ENCODE measurements at regions not wholly inside any gene's neighbourhood (a gene's known extent, or its start where the extent isn't known, plus 50 kb on each side); places are given as distances from the start of the nearest gene placed in this dataset.

DNA sequence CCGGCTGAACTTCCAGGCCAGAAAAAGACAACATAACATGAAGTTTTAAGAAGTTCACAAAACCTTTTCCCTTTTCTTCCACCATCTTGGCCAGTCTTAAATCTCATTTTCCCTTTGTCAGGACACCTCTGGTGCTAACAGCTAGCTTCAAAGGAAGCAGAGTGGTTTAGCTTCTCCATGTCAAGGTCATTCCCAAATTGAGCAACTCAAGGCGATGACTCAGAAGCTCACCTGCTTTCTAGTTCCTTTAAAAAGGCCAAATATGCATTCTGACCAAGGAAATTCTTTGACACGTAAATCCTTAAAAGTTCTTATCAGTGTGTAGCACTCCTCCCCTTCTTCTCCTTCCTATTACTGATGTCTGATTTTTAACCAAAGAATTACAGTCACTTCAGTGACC lies 69.6 kb upstream of the VGLL2 start:
- ChIA-PET CTCF (ENCODE audit: low intra/inter-chr PET ratio, low total read pairs) (no interaction called here), POLR2A (no interaction called here)
- WGBS (ENCODE audit: low lambda C conversion rate): 37% methylated on average over 3 of the region's 3 CpGs
- Histone ChIP-seq H4K20me1 (ENCODE audit: insufficient read depth, low read length) (no peaks in the 10 kb centered on the region), H3K36me3 (replicated peaks in 1 of 2; ENCODE audit: control insufficient read depth in 1 of 2, insufficient read depth in 2 of 2, low read length in 2 of 2) (no peaks in the 10 kb centered on the region), H3K4me2 (ENCODE audit: low read depth, low read length) (no peak overlapping the region), H3K4me3 (replicated peaks in 1 of 3; ENCODE audit: insufficient read depth in 1 of 3, low read depth in 2 of 3, low read length in 3 of 3) (no peak overlapping the region), H3K79me2 (ENCODE audit: insufficient read depth, low read length) (no peaks in the 10 kb centered on the region), H3K27me3 (ENCODE audit: control insufficient read depth in 1 of 2, insufficient read depth in 2 of 2, low read length in 2 of 2) (no peaks in the 10 kb centered on the region), H3K27ac (ENCODE audit: extremely low read length, insufficient read depth, low read length) (no peak overlapping the region), H3K9ac (ENCODE audit: insufficient read depth, low read depth, low read length) (no peak overlapping the region), H3K9me3 (ENCODE audit: low read length) (no peaks in the 10 kb centered on the region), H3K4me1 (ENCODE audit: insufficient read depth, low read length) (no peaks in the 10 kb centered on the region), H2AFZ (ENCODE audit: low read length) (no peak overlapping the region)
- BruUV-seq (replicated peaks): no TSS peak
- in situ Hi-C loops (cut with HindIII; ENCODE audit: extremely low pct_ligation_motif_present, low pct_unique_long_range_greater_than_20kb) (loop anchor here (10.0 kb wide), 1 partner anchor 321 kb away; the partner anchor contains the start of gene RFX6), intact Hi-C loops (cut with micrococcal nuclease; ENCODE audit: unreplicated experiment) (no loop called here)
- TF ChIP-seq ZFAT (CRISPR knock-in tag; conservative IDR thresholded peaks at IDR 0.05) (no peak), MED13 (CRISPR knock-in tag; IDR thresholded peaks at IDR 0.05) (no peak), FOSL2 (CRISPR knock-in tag; IDR thresholded peaks at IDR 0.05) (peak; percentile 71), IKZF1 (IDR thresholded peaks at IDR 0.05) (no peak)
- TF ChIP-seq, protein P1, sequence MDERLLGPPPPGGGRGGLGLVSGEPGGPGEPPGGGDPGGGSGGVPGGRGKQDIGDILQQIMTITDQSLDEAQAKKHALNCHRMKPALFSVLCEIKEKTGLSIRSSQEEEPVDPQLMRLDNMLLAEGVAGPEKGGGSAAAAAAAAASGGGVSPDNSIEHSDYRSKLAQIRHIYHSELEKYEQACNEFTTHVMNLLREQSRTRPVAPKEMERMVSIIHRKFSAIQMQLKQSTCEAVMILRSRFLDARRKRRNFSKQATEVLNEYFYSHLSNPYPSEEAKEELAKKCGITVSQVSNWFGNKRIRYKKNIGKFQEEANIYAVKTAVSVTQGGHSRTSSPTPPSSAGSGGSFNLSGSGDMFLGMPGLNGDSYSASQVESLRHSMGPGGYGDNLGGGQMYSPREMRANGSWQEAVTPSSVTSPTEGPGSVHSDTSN (CRISPR knock-in tag; IDR thresholded peaks at IDR 0.05): no peak
- no peak for FAIRE-seq
- no peak for ATAC-seq
- no peak for DNase-seq (ENCODE audit: low spot score)

GRCh38 chr6:117200067-117200466 lies 65.3 kb upstream of the VGLL2 start:
- no peak for DNase-seq (ENCODE audit: low spot score)
- 26% methylated on average over 2 of the region's 2 CpGs for WGBS (ENCODE audit: low lambda C conversion rate)
- BruUV-seq (replicated peaks): no TSS peak
- Histone ChIP-seq H3K4me1 (ENCODE audit: insufficient read depth, low read length) (no peaks in the 10 kb centered on the region), H3K4me3 (replicated peaks in 1 of 3; ENCODE audit: insufficient read depth in 1 of 3, low read depth in 2 of 3, low read length in 3 of 3) (no peak overlapping the region), H3K4me2 (ENCODE audit: low read depth, low read length) (no peak overlapping the region), H4K20me1 (ENCODE audit: insufficient read depth, low read length) (no peaks in the 10 kb centered on the region), H3K9me3 (ENCODE audit: low read length) (no peaks in the 10 kb centered on the region), H2AFZ (ENCODE audit: low read length) (no peak overlapping the region), H3K79me2 (ENCODE audit: insufficient read depth, low read length) (no peaks in the 10 kb centered on the region), H3K27me3 (ENCODE audit: control insufficient read depth in 1 of 2, insufficient read depth in 2 of 2, low read length in 2 of 2) (no peaks in the 10 kb centered on the region), H3K9ac (ENCODE audit: insufficient read depth, low read depth, low read length) (no peak overlapping the region), H3K36me3 (replicated peaks in 1 of 2; ENCODE audit: control insufficient read depth in 1 of 2, insufficient read depth in 2 of 2, low read length in 2 of 2) (no peaks in the 10 kb centered on the region), H3K27ac (ENCODE audit: extremely low read length, insufficient read depth, low read length) (no peak overlapping the region)
- TF ChIP-seq, protein P2, sequence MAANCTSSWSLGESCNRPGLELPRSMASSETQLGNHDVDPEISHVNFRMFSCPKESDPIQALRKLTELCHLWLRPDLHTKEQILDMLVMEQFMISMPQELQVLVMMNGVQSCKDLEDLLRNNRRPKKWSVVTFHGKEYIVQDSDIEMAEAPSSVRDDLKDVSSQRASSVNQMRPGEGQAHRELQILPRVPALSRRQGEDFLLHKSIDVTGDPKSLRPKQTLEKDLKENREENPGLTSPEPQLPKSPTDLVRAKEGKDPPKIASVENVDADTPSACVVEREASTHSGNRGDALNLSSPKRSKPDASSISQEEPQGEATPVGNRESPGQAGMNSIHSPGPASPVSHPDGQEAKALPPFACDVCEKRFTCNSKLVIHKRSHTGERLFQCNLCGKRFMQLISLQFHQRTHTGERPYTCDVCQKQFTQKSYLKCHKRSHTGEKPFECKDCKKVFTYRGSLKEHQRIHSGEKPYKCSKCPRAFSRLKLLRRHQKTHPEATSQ (CRISPR knock-in tag; IDR thresholded peaks at IDR 0.05; ENCODE audit: borderline replicate concordance): no peak
- in situ Hi-C loops (cut with HindIII; ENCODE audit: extremely low pct_ligation_motif_present, low pct_unique_long_range_greater_than_20kb) (loop anchor here (5.0 kb wide), 1 partner anchor 228 kb away; no protein-coding TSS in a partner anchor), intact Hi-C loops (cut with micrococcal nuclease; ENCODE audit: unreplicated experiment) (no loop called here)
- ChIA-PET CTCF (ENCODE audit: low intra/inter-chr PET ratio, low total read pairs) (no interaction called here), POLR2A (no interaction called here)
- no peak for ATAC-seq
- FAIRE-seq: no peak

Measured in HepG2 (cell line).